ENCODE measurements at regions not wholly inside any gene's neighbourhood (a gene's known extent, or its start where the extent isn't known, plus 50 kb on each side); places are given as distances from the start of the nearest gene placed in this dataset.

GRCh38 chr20:48143435-48144081, 358.3 kb upstream of the SULF2 start:
- TF ChIP-seq CTCF (IDR thresholded peaks at IDR 0.05) (no peak), POLR2A (IDR thresholded peaks at IDR 0.05; ENCODE audit: low read depth) (no peak), POLR2AphosphoS5 (IDR thresholded peaks at IDR 0.05) (no peak)
